GM23248 (cell line): ENCODE measurements at regions not wholly inside any gene's neighbourhood (a gene's known extent, or its start where the extent isn't known, plus 50 kb on each side); places are given as distances from the start of the nearest gene placed in this dataset.

Experiments
- DNase-seq: peaks from one replicate; pipeline ENCODE4 v3.0.0-alpha.2; 2015
- H2AFZ ChIP-seq: fragments of 200-600 bp; sonication (generic); 2 replicates; pipeline ENCODE4 v1.6.1; 2016; ENCODE audit warnings: antibody characterized with exemption
- H3F3A ChIP-seq: fragments of 200-600 bp; sonication (generic); 2 replicates; pipeline ENCODE4 v1.6.1; 2016; ENCODE audit warnings: mild to moderate bottlenecking, antibody characterized with exemption, mixed run types; ENCODE audit not compliant: insufficient read depth
- H3K27ac ChIP-seq: fragments of 200-600 bp; sonication (generic); 2 replicates; pipeline ENCODE4 v1.5.1; 2016; ENCODE audit warnings: mild to moderate bottlenecking
- H3K27me3 ChIP-seq: fragments of 200-600 bp; sonication (generic); replicated peaks from 2 replicates; pipeline ENCODE4 v1.6.1; 2016; ENCODE audit warnings: mild to moderate bottlenecking; ENCODE audit not compliant: insufficient read depth
- H3K36me3 ChIP-seq: fragments of 200-600 bp; sonication (generic); 2 replicates; pipeline ENCODE4 v1.6.1; 2016; ENCODE audit warnings: low read depth, mild to moderate bottlenecking
- H3K4me1 ChIP-seq: fragments of 200-600 bp; sonication (generic); 2 replicates; pipeline ENCODE4 v1.6.1; 2016; ENCODE audit warnings: mild to moderate bottlenecking; ENCODE audit not compliant: insufficient read depth
- H3K4me2 ChIP-seq: fragments of 200-600 bp; sonication (generic); one replicate; pipeline ENCODE4 v1.6.1; 2016; ENCODE audit warnings: mild to moderate bottlenecking; ENCODE audit not compliant: unreplicated experiment
- H3K4me3 ChIP-seq: fragments of 200-600 bp; sonication (generic); 2 replicates; pipeline ENCODE4 v1.5.1; 2016; ENCODE audit warnings: mild to moderate bottlenecking
- H3K79me2 ChIP-seq: fragments of 200-600 bp; sonication (generic); 2 replicates; pipeline ENCODE4 v1.6.1; 2016; ENCODE audit warnings: mild to moderate bottlenecking; ENCODE audit not compliant: insufficient read depth
- H3K9ac ChIP-seq: fragments of 200-600 bp; sonication (generic); 2 replicates; pipeline ENCODE4 v1.6.1; 2016; ENCODE audit warnings: mild to moderate bottlenecking
- H3K9me2 ChIP-seq: fragments of 200-600 bp; sonication (generic); 2 replicates; pipeline ENCODE4 v1.6.1; 2016; ENCODE audit warnings: mixed run types, mild to moderate bottlenecking, moderate library complexity; ENCODE audit not compliant: insufficient read depth
- H3K9me3 ChIP-seq: fragments of 200-600 bp; sonication (generic); one replicate; pipeline ENCODE4 v1.6.1; 2017; ENCODE audit warnings: low read depth
- H4K20me1 ChIP-seq: fragments of 200-600 bp; sonication (generic); 2 replicates; pipeline ENCODE4 v1.6.0; 2016; ENCODE audit not compliant: insufficient read depth
- EZH2 ChIP-seq: fragments of 200-600 bp; sonication (generic); IDR thresholded peaks from 2 replicates; pipeline ENCODE4 v1.6.1; 2018; ENCODE audit warnings: antibody characterized with exemption, mild to moderate bottlenecking; ENCODE audit not compliant: insufficient read depth, poor library complexity, severe bottlenecking
- EZH2phosphoT487 ChIP-seq: fragments of 200-600 bp; sonication (generic); IDR thresholded peaks from 2 replicates; pipeline ENCODE4 v1.6.1; 2018; ENCODE audit warnings: antibody characterized with exemption, moderate library complexity, mild to moderate bottlenecking, low read depth; ENCODE audit not compliant: insufficient read depth
- WGBS, 2 experiments: methylation state at CpG; one replicate each; pipeline ENCODE4 v1.1.6; 2015 to 2017; ENCODE audit warnings: low lambda C conversion rate in 2 of 2, low coverage in 1 of 2; ENCODE audit errors: missing lambda C conversion rate in 2 of 2; 5-methylcytosine and 5-hydroxymethylcytosine counted together
- in situ Hi-C: fragments of 300-500 bp; cut with MboI; formaldehyde crosslinking; loops from 2 replicates; pipeline ENCODE4 v1.15.0; 2020

DNA sequence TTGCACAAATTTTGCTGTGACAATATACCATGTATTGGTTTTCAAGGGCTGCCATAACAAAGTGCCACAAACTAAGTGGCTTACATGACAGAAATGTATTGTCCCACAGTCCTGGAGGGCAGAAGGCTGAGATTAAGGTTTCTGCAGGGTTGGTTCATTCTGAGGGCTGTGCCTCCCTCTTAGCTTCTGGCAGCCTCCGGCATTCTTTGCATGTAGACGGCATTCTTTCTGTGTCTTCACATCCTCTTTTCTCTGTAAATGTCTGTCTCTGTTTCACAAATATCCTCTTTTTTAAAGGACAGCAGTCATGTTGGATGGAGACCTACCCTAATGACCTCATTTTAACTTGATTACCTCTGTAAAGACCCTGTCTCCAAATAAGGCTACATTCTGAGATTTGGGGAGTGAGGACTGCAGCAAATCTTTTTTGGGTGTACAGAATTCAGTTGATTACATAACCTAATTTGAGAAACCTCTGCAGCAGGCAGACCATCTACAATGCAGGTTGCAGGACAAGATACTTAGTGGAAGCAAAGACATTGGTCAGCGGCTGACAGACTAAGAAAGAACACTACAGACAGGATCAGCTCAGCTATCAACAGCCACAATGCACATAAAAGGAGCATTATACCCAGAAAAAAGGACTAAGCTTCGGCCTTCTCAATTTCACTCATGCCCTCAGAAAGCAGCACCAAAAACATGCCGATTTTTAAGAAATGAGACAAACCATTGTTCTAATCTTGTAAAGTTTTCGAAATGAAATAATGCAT is 84.6 kb upstream of the FAM3C start:
- Histone ChIP-seq H3K4me2 (no peak overlapping the region), H3K4me3 (no peak overlapping the region), H3K9me2 (no peaks in the 10 kb centered on the region), H3K36me3 (no peaks in the 10 kb centered on the region), H3K4me1 (peaks cover 5% of the 10 kb centered on the region; the same call in 1 of the 2 replicates), H3K9me3 (no peaks in the 10 kb centered on the region), H3K79me2 (no peaks in the 10 kb centered on the region), H4K20me1 (no peaks in the 10 kb centered on the region), H3K27me3 (peaks cover 18% of the 10 kb centered on the region; the same call in 1 of the 2 replicates), H3K9ac (no peak overlapping the region), H3F3A (0 out of 2 replicates have a peak, but pooled peaks cover 7% of the 10 kb centered on the region), H3K27ac (no peak overlapping the region), H2AFZ (no peak overlapping the region)
- no peak for DNase-seq
- TF ChIP-seq EZH2, result no peak
- TF ChIP-seq EZH2phosphoT487, result no peak
- WGBS, 2 experiments, result 73 to 75% methylated on average over 6 of the region's 6 CpGs
- in situ Hi-C loops, result no loop called here

DNA sequence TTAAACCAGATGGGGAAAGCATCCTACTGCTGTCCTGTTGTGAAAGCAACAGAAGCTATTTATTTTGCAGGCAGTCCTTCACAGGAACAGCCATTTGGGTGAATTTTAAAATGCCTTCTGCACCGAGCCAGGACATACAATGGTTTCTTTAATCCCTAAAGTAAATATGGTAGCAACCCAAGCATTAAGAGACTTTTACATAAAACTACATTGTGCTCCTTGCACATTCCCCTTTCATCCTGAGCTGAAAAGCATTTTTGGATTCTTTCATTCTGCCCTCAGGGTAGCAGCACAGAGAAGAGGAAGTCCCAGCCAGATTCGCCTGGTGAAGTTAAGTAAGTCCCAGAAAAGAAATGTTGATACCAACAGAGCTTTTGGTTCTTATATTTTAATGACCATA is 84.0 kb upstream of the FAM3C start:
- in situ Hi-C loops, result no loop called here
- Histone ChIP-seq H2AFZ (no peak overlapping the region), H3K79me2 (no peaks in the 10 kb centered on the region)

DNA sequence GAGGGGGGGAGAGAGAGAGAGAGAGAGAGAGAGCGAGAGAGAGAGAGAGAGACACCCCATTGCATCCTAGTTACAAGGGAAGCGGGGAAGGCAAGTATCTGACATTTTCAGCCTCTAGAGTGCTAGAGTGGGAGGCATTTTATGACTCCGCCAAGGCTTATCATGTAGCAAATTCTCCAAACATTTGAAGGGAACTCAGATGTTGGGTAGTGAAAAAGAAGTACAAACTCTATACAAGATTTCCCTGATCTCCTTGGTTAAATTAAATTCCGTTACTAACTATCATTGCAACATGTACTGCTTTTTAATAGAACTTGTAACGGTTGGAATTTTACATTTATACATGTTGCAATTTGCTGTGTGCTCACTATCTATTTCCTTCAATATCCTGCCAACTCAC is 83.4 kb upstream of the FAM3C start:
- no peak overlapping the region for H3K4me2 ChIP-seq
- H3K9ac ChIP-seq, result no peak overlapping the region
- peaks cover 18% of the 10 kb centered on the region; the same call in 1 of the 2 replicates for H3K27me3 ChIP-seq
- H3K9me2 ChIP-seq, result no peaks in the 10 kb centered on the region
- H3K4me3 ChIP-seq, result no peak overlapping the region
- no peak overlapping the region for H2AFZ ChIP-seq
- H3K4me1 ChIP-seq, result no peaks in the 10 kb centered on the region
- no peaks in the 10 kb centered on the region for H3K36me3 ChIP-seq
- H3F3A ChIP-seq, result no peaks in the 10 kb centered on the region
- H3K27ac ChIP-seq, result no peak overlapping the region
- H3K79me2 ChIP-seq, result no peaks in the 10 kb centered on the region
- in situ Hi-C loops, result no loop called here
- TF ChIP-seq EZH2, result no peak
- no peak for TF ChIP-seq EZH2phosphoT487
- no peaks in the 10 kb centered on the region for H4K20me1 ChIP-seq
- H3K9me3 ChIP-seq, result no peaks in the 10 kb centered on the region
- DNase-seq, result no peak
- 43 to 44% methylated on average over 3 to 5 of the region's 5 CpGs for WGBS, 2 experiments

More for the DNA sequence above, 84.0 kb upstream of the FAM3C start:
- Histone ChIP-seq H3K4me3 (no peak overlapping the region), H3K9me2 (no peaks in the 10 kb centered on the region), H3K9ac (no peak overlapping the region), H3K27ac (no peak overlapping the region), H3K4me2 (no peak overlapping the region), H3K4me1 (no peaks in the 10 kb centered on the region), H3F3A (0 out of 2 replicates have a peak, but pooled peaks cover 2% of the 10 kb centered on the region), H3K9me3 (no peaks in the 10 kb centered on the region), H4K20me1 (no peaks in the 10 kb centered on the region), H3K27me3 (peaks cover 18% of the 10 kb centered on the region; the same call in 1 of the 2 replicates), H3K36me3 (no peaks in the 10 kb centered on the region)
- 38 to 41% methylated on average over 2 of the region's 2 CpGs for WGBS, 2 experiments
- no peak for DNase-seq
- TF ChIP-seq EZH2 (no peak), EZH2phosphoT487 (no peak)

DNA sequence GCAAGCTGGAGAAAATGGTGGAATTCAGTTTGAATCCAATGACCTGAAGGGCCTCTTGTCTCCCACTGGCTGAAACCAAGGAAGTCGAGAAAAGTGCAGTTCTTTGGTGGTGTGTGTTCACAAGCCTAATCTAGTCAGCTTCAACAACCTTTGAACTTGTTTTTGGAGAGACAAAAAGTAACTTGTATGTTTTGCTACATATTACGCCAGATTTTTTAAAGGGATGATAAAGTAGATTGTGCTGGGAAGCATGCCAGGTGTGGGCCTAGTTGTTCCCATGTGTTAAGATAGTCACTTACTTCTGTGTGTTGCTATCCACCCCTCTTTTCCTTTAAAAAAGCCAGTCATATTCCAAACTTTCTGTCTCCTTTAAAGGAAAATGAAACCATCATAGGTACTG is 79.7 kb upstream of the FAM3C start:
- no peaks in the 10 kb centered on the region for H4K20me1 ChIP-seq
- H3F3A ChIP-seq, result no peaks in the 10 kb centered on the region
- no peak overlapping the region for H2AFZ ChIP-seq
- no peak overlapping the region for H3K27ac ChIP-seq
- H3K27me3 ChIP-seq, result peaks cover 18% of the 10 kb centered on the region; the same call in 1 of the 2 replicates
- H3K4me1 ChIP-seq, result no peaks in the 10 kb centered on the region
- no peaks in the 10 kb centered on the region for H3K9me2 ChIP-seq
- H3K9me3 ChIP-seq, result no peaks in the 10 kb centered on the region
- in situ Hi-C loops, result no loop called here
- DNase-seq, result no peak
- no peaks in the 10 kb centered on the region for H3K36me3 ChIP-seq
- no peak overlapping the region for H3K9ac ChIP-seq
- H3K4me2 ChIP-seq, result no peak overlapping the region
- H3K4me3 ChIP-seq, result no peak overlapping the region
- WGBS, 2 experiments, result 80 to 84% methylated on average over 2 of the region's 2 CpGs
- no peaks in the 10 kb centered on the region for H3K79me2 ChIP-seq
- TF ChIP-seq EZH2phosphoT487 (no peak), EZH2 (no peak)
